ENCODE measurements at regions not wholly inside any gene's neighbourhood (a gene's known extent, or its start where the extent isn't known, plus 50 kb on each side); places are given as distances from the start of the nearest gene placed in this dataset.
"Not testable (repeated sequence)": the region's sequence is repeated elsewhere in the genome, so short reads cannot be mapped to it uniquely, and the experiment has no call there.

GRCh38 chr5:111834926-111835599 lies 78.1 kb upstream of the NREP start:
- Histone ChIP-seq H3K4me3 (no peak overlapping the region), H3K36me3 (no peaks in the 10 kb centered on the region), H3K9me3 (no peaks in the 10 kb centered on the region), H3K4me1 (no peaks in the 10 kb centered on the region), H3K27me3 (no peaks in the 10 kb centered on the region), H3K27ac (no peak overlapping the region)
- TF ChIP-seq CTCF (IDR thresholded peaks at IDR 0.05): no peak
- DNase-seq (ENCODE audit: low spot score in 2 of 2): no peak
- intact Hi-C loops (cut with DNase I): no loop called here

GRCh38 chr5:111830333-111830732 lies 73.3 kb upstream of the NREP start:
- H3K4me1 ChIP-seq: no peaks in the 10 kb centered on the region
- intact Hi-C loops (cut with DNase I): no loop called here

GRCh38 chr5:111829701-111830100 lies 72.7 kb upstream of the NREP start:
- no peaks in the 10 kb centered on the region for H3K27me3 ChIP-seq
- intact Hi-C loops (cut with DNase I): no loop called here
- no peak for TF ChIP-seq CTCF (IDR thresholded peaks at IDR 0.05)
- no peak overlapping the region for H3K27ac ChIP-seq
- H3K4me3 ChIP-seq: no peak overlapping the region
- no peaks in the 10 kb centered on the region for H3K9me3 ChIP-seq
- no peak for DNase-seq (ENCODE audit: low spot score in 2 of 2)
- no peaks in the 10 kb centered on the region for H3K4me1 ChIP-seq
- no peaks in the 10 kb centered on the region for H3K36me3 ChIP-seq

More at GRCh38 chr5:111830333-111830732, 73.3 kb upstream of the NREP start:
- H3K27ac ChIP-seq: no peak overlapping the region
- DNase-seq (ENCODE audit: low spot score in 2 of 2): no peak
- no peak for TF ChIP-seq CTCF (IDR thresholded peaks at IDR 0.05)
- no peaks in the 10 kb centered on the region for H3K27me3 ChIP-seq
- H3K36me3 ChIP-seq: no peaks in the 10 kb centered on the region
- no peaks in the 10 kb centered on the region for H3K9me3 ChIP-seq
- H3K4me3 ChIP-seq: no peak overlapping the region

- intact Hi-C loops (cut with DNase I): no loop called here
- no peak for TF ChIP-seq CTCF (IDR thresholded peaks at IDR 0.05)
- Histone ChIP-seq H3K27ac (no peak overlapping the region), H3K36me3 (no peaks in the 10 kb centered on the region), H3K4me3 (no peak overlapping the region), H3K27me3 (no peaks in the 10 kb centered on the region), H3K4me1 (no peaks in the 10 kb centered on the region), H3K9me3 (no peaks in the 10 kb centered on the region)
- DNase-seq (ENCODE audit: low spot score in 2 of 2): no peak
Observed at GRCh38 chr5:111826064-111826463, 69.1 kb upstream of the NREP start.

- DNase-seq (ENCODE audit: low spot score in 2 of 2): no peak
- peaks cover 0 to 4% of the 10 kb centered on the region in 2 donors for H3K9me3 ChIP-seq
- no peaks in the 10 kb centered on the region for H3K36me3 ChIP-seq
- intact Hi-C loops (cut with DNase I): no loop called here
- H3K4me1 ChIP-seq: no peaks in the 10 kb centered on the region
- H3K27me3 ChIP-seq: no peaks in the 10 kb centered on the region
- no peak overlapping the region for H3K27ac ChIP-seq
- TF ChIP-seq CTCF (IDR thresholded peaks at IDR 0.05): no peak
- H3K4me3 ChIP-seq: no peak overlapping the region
Observed at GRCh38 chr5:111820072-111820471, 63.1 kb upstream of the NREP start.

- H3K36me3 ChIP-seq; intact Hi-C loops (cut with DNase I); H3K9me3 ChIP-seq; H3K27me3 ChIP-seq; DNase-seq (ENCODE audit: low spot score in 2 of 2); H3K4me3 ChIP-seq; H3K27ac ChIP-seq; H3K4me1 ChIP-seq: not testable (repeated sequence)
Observed at GRCh38 chr5:111819028-111819427, 62.0 kb upstream of the NREP start.

Measured in ascending aorta (tissue), 2 donors.